Head of caudate nucleus (tissue), 42 donors: ENCODE measurements at regions not wholly inside any gene's neighbourhood (a gene's known extent, or its start where the extent isn't known, plus 50 kb on each side); places are given as distances from the start of the nearest gene placed in this dataset.

Experiments
- DNase-seq, 42 donors: peaks; one replicate each; pipeline versions ENCODE4 v3.0.0 to v3.0.0-alpha.2; 2020 to 2021; ENCODE audit warnings: mixed read lengths in 7 of 42
- intact Hi-C: fragments of 100-400 bp; cut with DNase I; formaldehyde crosslinking; loops from one replicate; pipeline ENCODE4 v1.15.0; 2022

GRCh38 chr13:39148513-39148961, 110.3 kb downstream of the NHLRC3 start:
- no peak for DNase-seq
- intact Hi-C loops, result loop anchor here (10.0 kb wide), 1 partner anchor 116 kb away; no protein-coding TSS in a partner anchor

- no peak for DNase-seq
- intact Hi-C loops, result loop anchor here (10.0 kb wide), 1 partner anchor 115 kb away; no protein-coding TSS in a partner anchor
Observed at GRCh38 chr13:39149896-39150295, 111.6 kb downstream of the NHLRC3 start.

GRCh38 chr13:39154041-39154440, 115.8 kb downstream of the NHLRC3 start:
- intact Hi-C loops, result no loop called here
- DNase-seq, result no peak

- DNase-seq, result no peak
- intact Hi-C loops, result no loop called here
Observed at GRCh38 chr13:39159393-39159792, 121.1 kb downstream of the NHLRC3 start.

GRCh38 chr13:39159846-39160370, 121.7 kb downstream of the NHLRC3 start:
- intact Hi-C loops, result no loop called here
- no peak for DNase-seq

- intact Hi-C loops, result no loop called here
- DNase-seq, result no peak
Observed at GRCh38 chr13:39167018-39167417, 128.8 kb downstream of the NHLRC3 start.

- intact Hi-C loops, result no loop called here
Observed at GRCh38 chr13:39170711-39171110, 132.5 kb downstream of the NHLRC3 start.

GRCh38 chr13:39185326-39185725, 147.1 kb downstream of the NHLRC3 start:
- DNase-seq, result no peak
- intact Hi-C loops, result no loop called here

More at GRCh38 chr13:39170711-39171110, 132.5 kb downstream of the NHLRC3 start:
- DNase-seq, result no peak

GRCh38 chr13:39186205-39186875, 148.1 kb downstream of the NHLRC3 start:
- no peak for DNase-seq
- intact Hi-C loops, result no loop called here

- intact Hi-C loops, result no loop called here
Observed at GRCh38 chr13:39189778-39190177, 151.5 kb downstream of the NHLRC3 start.

GRCh38 chr13:39196965-39197646, 158.8 kb downstream of the NHLRC3 start:
- intact Hi-C loops, result no loop called here
- no peak for DNase-seq

More at GRCh38 chr13:39189778-39190177, 151.5 kb downstream of the NHLRC3 start:
- no peak for DNase-seq

- intact Hi-C loops, result no loop called here
- DNase-seq, result no peak
Observed at GRCh38 chr13:39197647-39198007, 159.4 kb downstream of the NHLRC3 start.

- no peak for DNase-seq
- intact Hi-C loops, result no loop called here
Observed at GRCh38 chr13:39200249-39200910, 162.1 kb downstream of the NHLRC3 start.

GRCh38 chr13:39201180-39201579, 162.9 kb downstream of the NHLRC3 start:
- no peak for DNase-seq
- intact Hi-C loops, result no loop called here

GRCh38 chr13:39202746-39203145, 164.5 kb downstream of the NHLRC3 start:
- intact Hi-C loops, result no loop called here
- DNase-seq, result no peak

GRCh38 chr13:39208636-39209035, 170.4 kb downstream of the NHLRC3 start:
- intact Hi-C loops, result no loop called here
- DNase-seq, result no peak

GRCh38 chr13:39209731-39210531, 171.7 kb downstream of the NHLRC3 start:
- intact Hi-C loops, result no loop called here
- DNase-seq, result no peak

- DNase-seq, result no peak
- intact Hi-C loops, result no loop called here
Observed at GRCh38 chr13:39210961-39211534, 172.8 kb downstream of the NHLRC3 start.

GRCh38 chr13:39215971-39216370, 177.7 kb downstream of the NHLRC3 start:
- no peak for DNase-seq
- intact Hi-C loops, result no loop called here
